HT1080 (cell line): ENCODE measurements at regions not wholly inside any gene's neighbourhood (a gene's known extent, or its start where the extent isn't known, plus 50 kb on each side); places are given as distances from the start of the nearest gene placed in this dataset.
"Not testable (repeated sequence)": the region's sequence is repeated elsewhere in the genome, so short reads cannot be mapped to it uniquely, and the experiment has no call there.

ENCODE experiments used
- DNase-seq: peaks from one replicate; pipeline ENCODE4 v3.0.0-alpha.2; 2015; ENCODE audit warnings: low read depth

DNA sequence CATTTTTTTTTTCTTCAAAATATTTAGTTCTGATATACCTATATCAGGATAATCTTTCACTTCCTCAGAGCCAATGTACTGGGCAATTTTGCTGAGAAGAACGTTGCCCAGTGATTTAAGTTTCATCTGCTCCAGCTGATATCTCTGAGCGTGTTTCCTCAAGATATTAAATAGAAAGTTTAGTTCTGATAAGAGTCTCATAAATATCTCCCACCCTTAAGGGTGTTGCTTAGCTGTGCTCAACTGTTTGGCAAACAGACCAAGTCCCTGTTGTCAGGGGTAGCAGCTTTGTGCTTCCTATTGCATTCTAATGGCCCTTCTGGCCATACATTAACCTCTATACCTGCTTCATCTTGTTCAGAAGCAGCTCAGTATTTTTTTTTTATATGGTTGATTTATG is 84.7 kb upstream of the GPR141 start:
- no peak for DNase-seq

- DNase-seq: no peak
These were observed 82.2 kb upstream of the GPR141 start for GRCh38 chr7:37601321-37601720.

DNA sequence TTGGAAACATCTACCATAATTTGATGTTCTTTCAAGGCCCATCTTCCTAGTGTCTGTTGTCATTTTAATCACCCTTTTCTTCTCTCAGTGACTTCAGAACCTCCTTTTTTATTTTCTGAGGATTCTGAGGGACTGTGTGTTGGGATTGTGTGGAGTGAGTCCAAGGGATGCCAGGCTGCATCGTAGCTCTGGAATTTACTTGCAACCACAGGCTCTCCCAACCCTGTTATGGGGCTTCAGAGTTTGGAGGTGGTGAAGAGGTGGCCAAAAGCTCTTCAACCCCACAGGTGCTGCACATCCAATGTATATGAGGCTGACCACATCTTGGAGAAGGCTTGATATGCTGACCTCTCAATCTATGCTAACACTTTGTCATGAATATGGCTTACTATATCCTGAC is 79.5 kb upstream of the GPR141 start:
- no peak for DNase-seq

DNA sequence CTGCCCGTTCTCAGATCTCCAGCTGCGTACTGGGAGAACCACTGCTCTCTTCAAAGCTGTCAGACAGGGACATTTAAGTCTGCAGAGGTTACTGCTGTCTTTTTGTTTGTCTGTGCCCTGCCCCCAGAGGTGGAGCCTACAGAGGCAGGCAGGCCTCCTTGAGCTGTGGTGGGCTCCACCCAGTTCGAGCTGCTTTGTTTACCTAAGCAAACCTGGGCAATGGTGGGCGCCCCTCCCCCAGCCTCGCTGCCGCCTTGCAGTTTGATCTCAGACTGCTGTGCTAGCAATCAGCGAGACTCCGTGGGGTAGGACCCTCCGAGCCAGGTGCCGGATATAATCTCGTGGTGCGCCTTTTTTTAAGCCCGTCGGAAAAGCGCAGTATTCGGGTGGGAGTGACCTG is 66.2 kb upstream of the GPR141 start:
- DNase-seq: not testable (repeated sequence)

DNA sequence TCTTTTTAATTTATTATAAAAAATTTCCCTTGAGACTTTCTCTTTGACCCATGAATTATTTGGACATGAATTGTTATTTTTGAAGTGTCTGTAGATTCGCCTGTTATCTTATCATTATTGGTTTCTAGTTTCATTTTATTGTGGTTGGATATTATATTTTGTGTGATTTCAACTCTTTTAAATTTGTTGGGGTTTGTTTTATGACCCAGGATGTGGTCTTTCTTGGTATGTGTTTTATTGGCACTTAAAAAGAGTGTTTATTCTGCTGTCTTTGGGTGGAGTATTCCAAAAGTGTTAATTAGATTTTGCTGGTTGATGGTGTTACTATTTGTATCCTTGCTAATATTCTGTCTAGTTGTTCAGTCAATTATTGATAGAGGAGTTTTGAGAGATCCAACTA is 50.5 kb upstream of the GPR141 start:
- DNase-seq: no peak
